Activated CD4-positive, alpha-beta T cell treated with anti-CD3 and anti-CD28 coated beads, Interleukin-2, amount 50 U/mL, for 1 hour (primary cell): ENCODE measurements at regions not wholly inside any gene's neighbourhood (a gene's known extent, or its start where the extent isn't known, plus 50 kb on each side); places are given as distances from the start of the nearest gene placed in this dataset.

Source experiments
- DNase-seq: peaks from one replicate; pipeline ENCODE4 v3.0.0-alpha.2; 2020

- DNase-seq: no peak
Measured at GRCh38 chr22:49091451-49091850, 736.2 kb downstream of the BRD1 start.

DNA sequence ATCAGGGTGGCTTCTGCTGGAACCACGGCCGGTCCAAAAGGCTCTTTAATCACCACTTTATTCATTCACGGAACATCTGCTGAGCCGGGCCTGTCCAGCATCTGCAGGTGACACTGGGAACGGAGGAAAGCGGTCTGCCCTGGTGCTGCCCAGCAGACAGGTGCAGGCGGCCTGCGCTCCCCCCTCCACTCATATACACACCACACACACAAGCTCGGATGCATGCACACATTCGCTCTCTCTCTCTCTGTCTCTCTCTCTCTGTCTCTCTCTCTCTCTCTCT is 736.9 kb downstream of the BRD1 start:
- DNase-seq: no peak

GRCh38 chr22:49090061-49090852 is 737.4 kb downstream of the BRD1 start:
- no peak for DNase-seq

GRCh38 chr22:49088801-49089791 is 738.6 kb downstream of the BRD1 start:
- DNase-seq: no peak

GRCh38 chr22:49087716-49088601 is 739.7 kb downstream of the BRD1 start:
- no peak for DNase-seq

DNA sequence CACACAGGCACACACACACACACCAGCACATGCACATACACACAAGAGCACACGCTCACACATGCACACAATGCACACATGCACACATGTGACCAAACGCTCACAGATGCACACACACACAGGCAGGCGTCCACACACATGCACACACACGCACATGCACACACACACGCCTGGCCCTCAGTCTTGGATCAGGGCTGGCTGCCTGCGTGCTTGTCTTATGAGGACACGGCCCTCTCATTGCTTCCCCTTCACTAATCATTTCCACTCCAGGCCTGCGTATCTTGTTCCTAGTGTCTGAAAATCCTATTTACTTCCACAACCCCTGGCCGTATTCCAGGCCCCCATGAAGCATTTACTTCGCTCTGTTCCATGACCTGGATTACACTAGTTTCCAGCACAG is 740.5 kb downstream of the BRD1 start:
- DNase-seq: no peak

- DNase-seq: no peak
Measured at GRCh38 chr22:49086606-49087157, 741.0 kb downstream of the BRD1 start.

DNA sequence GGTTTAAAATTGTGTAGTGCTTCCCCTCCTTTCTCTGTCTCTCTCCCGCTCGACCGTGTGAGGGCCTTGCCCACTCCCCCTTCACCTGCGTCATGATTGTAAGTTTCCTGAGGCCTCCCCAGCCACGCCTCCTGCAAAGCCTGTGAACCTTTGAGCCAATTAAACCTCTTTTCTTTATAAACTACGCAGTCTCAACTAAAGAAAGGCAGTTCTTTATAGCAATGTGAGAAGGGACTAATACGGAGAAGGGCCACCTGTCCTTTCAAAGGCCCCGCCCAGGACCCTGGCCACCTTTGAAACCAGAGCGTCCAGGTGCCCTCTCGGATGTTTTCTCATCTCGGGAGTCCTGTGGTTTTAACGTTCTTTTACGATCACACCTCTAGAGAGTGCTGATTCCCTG is 741.5 kb downstream of the BRD1 start:
- no peak for DNase-seq

GRCh38 chr22:49084206-49084605 is 743.5 kb downstream of the BRD1 start:
- DNase-seq: no peak

DNA sequence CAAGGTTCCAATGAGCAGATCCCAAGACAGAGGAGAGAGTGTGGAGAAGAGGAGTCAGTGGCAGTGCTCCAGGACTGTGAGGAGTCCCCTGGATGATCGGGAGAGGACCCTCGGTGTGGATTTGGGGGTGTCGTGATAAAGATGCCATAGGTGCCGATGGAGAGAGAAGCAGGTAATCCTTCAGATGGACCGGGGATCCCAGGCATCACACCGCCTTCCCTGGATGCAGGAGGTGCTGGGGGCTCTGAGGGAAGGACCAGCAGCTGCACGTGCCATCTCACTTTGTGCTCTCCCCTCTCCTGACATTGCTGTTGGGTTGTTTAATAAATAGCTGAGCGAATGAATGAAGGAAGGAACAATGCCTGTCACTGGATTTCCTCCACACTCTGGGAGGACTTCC is 744.1 kb downstream of the BRD1 start:
- no peak for DNase-seq

GRCh38 chr22:49082451-49082850 is 745.2 kb downstream of the BRD1 start:
- DNase-seq: no peak

DNA sequence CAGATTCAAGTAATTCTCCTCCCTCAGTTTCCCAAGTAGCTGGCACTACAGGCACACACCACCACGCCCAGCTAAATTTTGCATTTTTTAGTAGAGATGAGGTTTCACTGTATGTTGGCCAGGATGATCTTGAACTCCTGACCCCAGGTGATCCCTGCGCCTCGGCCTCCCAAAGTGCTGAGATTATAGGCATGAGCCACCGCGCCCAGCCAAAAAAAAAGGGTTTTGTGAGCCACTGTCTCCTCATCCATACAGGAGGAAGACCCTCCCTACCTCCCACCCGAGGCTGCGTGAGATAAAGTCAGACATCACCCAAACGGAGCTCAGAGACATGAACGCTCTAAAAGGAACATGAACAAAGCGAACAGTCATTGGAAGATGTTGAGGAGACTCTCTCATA is 745.7 kb downstream of the BRD1 start:
- DNase-seq: no peak

- DNase-seq: no peak
Measured at GRCh38 chr22:49081261-49081666, 746.4 kb downstream of the BRD1 start.

GRCh38 chr22:49080631-49081030 is 747.0 kb downstream of the BRD1 start:
- DNase-seq: no peak

DNA sequence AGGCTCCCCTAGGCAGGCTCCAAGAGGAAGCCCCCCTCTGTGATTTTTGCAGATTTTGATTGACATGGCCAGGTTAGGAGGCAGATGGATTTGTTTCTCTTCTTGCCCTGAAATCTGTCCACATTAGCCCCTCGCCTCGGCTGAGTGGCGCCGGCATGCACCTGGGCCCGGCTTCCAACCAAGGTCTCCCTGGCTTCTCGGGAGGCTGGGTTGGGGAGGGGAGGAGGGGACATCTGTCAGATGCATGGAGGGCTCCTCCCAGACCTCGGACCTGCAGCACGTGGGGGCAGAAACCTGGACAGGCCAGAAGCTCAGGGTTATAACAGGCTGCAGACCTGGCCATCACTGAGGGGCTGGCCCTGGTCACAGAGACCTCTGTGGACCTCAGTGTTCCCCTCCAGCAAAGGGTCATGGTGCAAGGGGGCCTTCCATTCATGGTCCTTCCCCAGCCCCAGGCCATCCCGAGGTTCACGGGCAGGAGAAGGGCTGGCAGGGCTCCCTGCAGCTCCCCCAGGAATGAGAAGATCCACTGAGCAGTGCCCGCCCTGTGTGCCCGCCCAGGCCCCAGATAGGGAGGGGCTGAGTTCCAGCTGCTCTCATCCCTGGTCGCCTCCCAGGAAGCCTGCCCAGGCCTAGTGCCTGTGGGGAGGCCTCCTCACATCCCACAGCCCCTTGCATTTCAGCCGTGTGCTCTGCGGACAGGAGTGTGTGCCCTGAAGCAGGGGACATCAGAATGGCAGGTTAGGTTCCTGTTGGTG is 747.8 kb downstream of the BRD1 start:
- no peak for DNase-seq

DNA sequence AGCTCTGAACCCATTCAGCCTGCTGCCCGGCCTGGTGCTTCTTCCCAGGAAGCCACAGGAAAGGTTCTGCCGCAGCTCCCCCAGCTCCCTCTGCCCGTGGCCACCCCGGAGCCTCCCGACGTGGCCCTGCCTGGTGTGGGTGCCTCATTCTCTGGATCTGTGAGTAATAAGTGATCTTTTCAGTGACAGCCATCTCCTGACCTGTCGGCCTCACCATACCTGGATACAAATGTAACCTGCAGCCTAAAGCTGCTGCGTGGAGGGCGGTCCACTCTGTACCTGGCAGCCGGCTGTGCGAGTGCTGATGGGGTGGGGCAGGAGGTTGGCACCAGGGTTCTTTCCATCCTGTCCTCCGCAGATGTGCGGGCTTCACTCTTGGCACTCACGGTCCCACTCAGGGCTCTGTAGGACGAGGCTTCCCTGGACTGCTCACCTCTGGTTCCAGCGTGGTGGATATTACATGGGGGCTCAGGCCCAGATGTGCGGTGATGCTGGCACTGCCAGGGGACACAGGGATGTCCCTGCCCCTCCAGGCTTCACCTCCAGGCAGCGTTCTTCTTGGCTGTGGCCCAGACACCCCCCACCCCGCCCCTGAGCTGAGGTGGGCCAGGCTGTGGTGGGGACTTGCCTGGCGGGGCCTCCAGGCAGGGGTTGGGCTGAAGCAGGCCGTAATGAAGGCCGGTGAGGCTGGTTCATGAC is 748.5 kb downstream of the BRD1 start:
- no peak for DNase-seq

GRCh38 chr22:49078076-49078710 is 749.5 kb downstream of the BRD1 start:
- DNase-seq: no peak

DNA sequence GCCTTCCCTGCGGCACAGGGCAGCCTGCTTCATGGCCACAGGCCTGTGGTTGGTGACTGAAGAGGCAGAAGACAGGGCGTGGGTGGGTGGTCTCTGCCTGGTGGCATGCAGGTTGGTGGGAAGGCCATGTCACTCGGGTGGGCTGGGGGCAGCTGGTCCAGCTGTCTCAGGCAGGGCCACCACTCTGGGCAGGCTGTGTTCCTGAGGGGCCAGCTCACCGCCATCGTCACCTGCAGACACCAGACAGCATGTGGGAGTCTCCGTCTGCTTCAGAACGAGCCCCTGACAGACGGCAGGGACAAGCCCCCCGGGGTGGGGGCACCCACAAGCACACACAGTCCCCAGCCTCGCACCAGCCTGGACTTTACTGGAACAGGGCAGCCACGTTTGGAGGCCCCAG is 750.1 kb downstream of the BRD1 start:
- DNase-seq: no peak

GRCh38 chr22:49077036-49077393 is 750.7 kb downstream of the BRD1 start:
- DNase-seq: no peak

GRCh38 chr22:49076300-49077035 is 751.2 kb downstream of the BRD1 start:
- DNase-seq: no peak
